HG03378 (cell line): ENCODE measurements at regions not wholly inside any gene's neighbourhood (a gene's known extent, or its start where the extent isn't known, plus 50 kb on each side); places are given as distances from the start of the nearest gene placed in this dataset.
A peak's percentile ranks its signal among the peaks of the same experiment; 100 is the strongest.
"Not testable (repeated sequence)": the region's sequence is repeated elsewhere in the genome, so short reads cannot be mapped to it uniquely, and the experiment has no call there.

Experiments used
- ATAC-seq: cut with Tn5 transposase; IDR thresholded peaks from one replicate; pipeline ENCODE4 v1.9.1; 2021; ENCODE audit warnings: mild to moderate bottlenecking, moderate library complexity; ENCODE audit not compliant: unreplicated experiment

DNA sequence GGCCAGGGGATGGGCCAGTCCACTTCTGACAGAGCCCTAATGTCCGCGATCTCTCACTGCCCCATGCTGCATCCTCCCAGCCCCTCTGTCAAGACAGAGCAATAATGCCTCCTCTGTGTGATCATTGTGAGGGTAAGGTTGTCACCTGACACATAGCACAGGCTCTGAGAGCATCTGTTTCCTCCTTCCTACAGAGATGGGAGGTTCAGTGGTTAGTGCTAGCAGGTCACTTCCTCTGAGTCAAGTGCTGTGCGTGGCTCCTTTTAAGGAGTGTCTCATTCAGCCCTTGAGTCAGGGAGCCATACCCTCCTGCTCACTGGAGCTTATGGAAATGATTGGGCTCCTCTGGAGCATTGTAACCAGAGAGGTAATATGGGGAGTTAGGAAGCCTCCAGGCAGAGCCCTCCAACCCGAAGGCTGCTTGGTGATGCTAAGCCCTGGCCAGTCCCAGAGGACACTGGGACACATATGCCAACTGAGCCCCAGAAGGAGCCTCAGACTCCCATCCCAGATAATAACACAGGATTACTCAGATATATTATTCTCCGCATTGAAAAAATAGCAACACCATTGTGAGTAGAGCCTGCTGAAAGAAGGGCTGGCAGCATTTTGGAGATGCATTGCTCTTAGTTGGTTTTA lies 189.0 kb downstream of the GALNT1 start:
- no peak for ATAC-seq

- no peak for ATAC-seq
Measured at GRCh38 chr18:35771172-35771571, 189.6 kb downstream of the GALNT1 start.

DNA sequence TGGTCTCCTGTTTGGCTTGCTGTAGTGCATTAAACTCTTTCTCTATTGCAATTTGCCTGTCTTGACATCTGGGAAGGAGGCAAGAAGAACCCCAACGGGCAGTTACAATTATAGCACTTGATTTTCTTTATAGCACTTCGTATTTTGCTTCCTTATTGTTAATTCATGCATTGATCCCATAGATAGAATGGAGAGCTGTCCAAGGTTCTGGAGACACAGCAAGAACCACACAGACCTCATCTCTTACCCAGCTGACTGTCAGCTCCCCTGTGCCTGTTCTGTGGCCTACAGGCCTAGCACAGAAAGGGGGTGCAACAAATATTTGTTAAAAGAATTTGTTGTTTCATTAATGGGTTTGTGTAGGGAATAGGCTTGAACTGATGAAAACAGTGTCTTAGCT lies 194.3 kb downstream of the GALNT1 start:
- ATAC-seq: no peak

DNA sequence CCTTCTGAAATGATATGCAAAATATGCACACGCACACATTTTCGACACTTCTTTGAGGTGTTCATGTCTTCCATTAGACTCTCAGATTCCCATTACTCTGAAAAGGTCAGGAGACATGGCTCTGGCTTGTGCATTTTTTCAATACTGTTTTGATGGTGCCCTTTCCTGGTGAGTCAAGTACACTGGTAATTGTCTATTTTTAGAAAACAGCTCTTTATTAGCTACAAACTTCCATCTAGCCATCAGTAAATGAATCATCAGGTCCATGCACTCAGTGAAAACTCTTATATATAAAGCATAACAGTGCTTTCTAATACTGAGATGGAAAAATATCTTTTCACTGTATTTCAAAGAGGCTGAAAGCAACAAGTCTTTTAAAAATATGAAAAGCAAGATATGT lies 194.9 kb downstream of the GALNT1 start:
- no peak for ATAC-seq

GRCh38 chr18:35777039-35777438 lies 195.4 kb upstream of the RMP24 start:
- ATAC-seq: no peak

DNA sequence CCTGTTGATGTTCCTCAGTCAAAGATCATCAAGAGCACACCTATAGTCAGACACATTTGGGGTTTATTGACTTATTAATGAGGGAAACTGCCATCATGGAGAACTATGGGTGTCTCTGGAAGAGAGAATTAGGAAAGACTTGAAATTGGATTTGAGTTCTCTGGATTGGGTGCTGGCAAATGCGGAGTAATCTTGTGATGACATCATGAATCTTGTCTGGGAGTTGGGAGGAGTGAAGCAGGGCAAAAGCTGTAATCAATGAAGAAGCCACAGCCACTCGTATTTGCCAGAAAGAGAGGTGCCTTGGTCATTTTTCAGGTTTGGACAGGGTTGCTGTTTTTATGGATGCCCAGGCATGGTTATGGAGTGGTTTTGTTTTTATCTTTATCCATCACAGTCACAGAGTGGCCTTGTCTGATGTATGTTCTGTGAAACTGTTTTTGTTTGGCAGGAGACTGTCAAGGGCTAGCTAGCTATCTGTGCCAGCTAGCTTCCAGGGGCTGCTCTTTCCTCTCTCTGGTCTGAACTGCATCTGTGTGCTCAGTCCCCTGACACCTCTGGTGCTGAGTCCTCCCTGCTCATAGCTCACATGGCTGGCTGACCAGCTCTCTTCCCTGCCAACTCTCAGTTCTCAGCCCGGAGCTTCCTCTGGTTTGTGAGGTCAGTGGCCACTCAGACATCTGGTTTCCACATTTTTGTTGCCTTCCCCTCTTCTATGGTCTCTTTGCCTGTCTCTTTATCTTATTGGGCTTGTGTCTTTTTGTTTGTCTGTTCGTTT lies 193.4 kb upstream of the RMP24 start:
- no peak for ATAC-seq

GRCh38 chr18:35780937-35781336 lies 191.5 kb upstream of the RMP24 start:
- no peak for ATAC-seq

GRCh38 chr18:35782926-35783325 lies 189.6 kb upstream of the RMP24 start:
- ATAC-seq: no peak

- peak; percentile 79 for ATAC-seq
Measured at GRCh38 chr18:35786365-35787042, 186.0 kb upstream of the RMP24 start.

- no peak for ATAC-seq
Measured at GRCh38 chr18:35789543-35789942, 182.9 kb upstream of the RMP24 start.

DNA sequence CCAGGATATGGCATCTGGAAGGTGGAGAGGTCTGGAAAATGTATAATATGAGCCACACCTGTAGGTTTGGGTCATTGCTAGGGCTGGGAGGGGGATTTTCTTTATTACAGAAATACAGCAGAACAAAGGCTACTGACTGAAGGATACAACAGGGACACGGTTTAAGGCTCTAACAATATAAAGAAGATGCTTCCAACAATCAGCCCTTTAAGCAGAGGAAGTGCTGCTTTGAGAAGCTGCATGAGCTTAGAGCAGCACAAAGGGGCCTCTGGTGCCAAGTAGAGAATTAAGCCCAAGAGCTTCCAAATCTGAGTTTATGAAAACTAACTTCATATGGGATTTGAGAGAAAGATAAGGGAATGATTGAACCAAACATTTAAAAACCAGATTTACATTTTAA lies 174.5 kb upstream of the RMP24 start:
- no peak for ATAC-seq

DNA sequence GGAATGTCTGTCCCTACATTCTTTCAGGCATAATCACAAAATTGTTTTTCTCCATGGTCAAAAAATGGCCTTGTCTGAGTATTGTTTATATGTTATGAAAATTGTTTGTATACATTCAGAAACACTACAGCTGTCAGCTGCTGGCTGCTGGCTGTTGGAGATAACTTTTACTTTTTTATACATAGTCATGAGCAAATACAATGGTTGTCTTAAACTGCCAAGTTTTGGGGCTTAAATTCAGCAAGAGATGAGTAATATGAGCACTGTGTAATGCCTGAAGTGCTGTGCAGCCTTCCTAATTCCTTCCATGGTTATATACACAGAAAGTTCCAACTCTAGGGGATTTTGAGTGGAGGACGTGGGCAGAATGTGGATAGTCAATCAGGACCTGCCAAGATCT lies 168.9 kb upstream of the RMP24 start:
- ATAC-seq: no peak

DNA sequence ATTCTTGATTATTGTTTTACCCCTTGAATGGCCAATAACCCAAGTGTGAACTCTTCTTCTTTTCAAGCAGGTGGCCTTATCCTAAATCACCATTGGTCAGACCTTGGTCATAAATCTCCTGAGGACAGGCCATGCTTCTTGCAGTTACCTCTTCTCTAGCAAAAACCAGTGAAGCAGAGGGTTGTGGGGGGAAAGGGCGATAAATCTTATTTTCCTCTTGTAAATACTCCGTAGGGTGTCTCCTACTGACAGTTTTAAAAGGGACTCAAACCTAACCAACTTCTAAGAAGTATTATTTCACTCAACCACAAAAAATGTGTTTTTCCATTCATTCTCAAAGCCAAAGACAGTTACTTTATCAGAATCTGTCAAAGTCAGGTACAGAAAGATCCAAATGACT lies 168.1 kb upstream of the RMP24 start:
- no peak for ATAC-seq

DNA sequence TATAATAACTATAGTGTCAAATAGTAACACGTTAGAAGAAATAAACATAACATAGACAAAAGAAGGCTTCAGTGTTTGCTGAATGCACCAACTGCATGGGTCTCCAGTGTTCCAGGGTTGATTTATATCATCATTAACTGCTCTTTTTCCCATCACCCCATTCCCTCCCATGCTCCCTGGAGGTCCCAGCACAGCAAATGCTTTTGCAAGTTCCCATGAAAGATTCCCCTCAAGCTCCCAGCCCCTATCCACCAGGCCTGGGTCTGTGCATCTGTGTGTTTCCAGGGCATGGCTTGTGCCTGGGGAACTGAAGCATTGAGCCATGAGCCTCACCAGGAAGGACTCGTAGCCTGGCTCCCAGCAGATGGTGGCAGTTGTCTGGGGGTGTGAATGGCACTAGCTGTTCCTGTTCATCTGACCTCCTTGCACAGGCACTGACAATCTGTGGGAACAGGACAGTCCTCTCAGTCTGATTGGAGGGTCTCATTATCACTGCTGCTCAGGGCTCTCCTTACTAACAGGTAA lies 164.6 kb upstream of the RMP24 start:
- no peak for ATAC-seq

DNA sequence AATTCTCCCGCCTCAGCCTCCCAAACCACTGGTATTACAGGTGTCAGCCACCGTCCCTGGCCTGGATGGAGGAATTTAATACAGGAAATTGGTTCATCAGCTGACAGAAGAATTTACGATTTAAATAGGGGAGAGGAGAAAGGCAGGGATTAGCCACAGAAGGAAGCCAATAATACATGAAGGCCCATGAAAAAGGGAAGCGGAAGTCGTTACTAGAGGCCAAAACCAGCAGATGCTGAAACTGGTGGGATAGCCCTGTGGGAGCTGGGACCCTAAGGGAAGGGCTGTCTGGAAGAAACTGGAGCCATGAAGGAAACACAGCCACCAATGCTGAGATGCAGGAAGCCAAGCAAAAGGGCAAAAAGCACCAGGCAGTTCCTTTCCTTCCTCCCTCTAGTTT lies 163.7 kb upstream of the RMP24 start:
- no peak for ATAC-seq

- no peak for ATAC-seq
Measured at GRCh38 chr18:35810520-35810919, 162.0 kb upstream of the RMP24 start.

DNA sequence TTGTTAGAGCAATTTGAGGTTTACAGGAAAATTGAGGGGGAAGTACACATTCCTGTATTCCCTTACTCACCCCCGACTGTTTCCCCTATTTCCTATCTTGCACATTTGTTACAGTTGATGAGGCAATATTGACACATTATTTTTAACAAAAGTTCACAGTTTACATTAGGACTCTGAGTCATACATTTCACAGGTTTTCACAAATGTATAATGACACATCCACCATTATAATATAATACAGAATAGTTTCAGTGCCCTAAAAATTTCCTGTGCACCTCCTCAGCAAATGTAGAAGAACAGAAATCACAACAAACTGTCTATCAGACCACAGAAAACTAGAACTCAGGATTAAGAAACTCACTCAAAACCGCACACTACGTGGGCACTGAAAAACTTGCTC lies 160.6 kb upstream of the RMP24 start:
- no peak for ATAC-seq

- not testable (repeated sequence) for ATAC-seq
Measured at GRCh38 chr18:35815011-35815410, 157.5 kb upstream of the RMP24 start.

DNA sequence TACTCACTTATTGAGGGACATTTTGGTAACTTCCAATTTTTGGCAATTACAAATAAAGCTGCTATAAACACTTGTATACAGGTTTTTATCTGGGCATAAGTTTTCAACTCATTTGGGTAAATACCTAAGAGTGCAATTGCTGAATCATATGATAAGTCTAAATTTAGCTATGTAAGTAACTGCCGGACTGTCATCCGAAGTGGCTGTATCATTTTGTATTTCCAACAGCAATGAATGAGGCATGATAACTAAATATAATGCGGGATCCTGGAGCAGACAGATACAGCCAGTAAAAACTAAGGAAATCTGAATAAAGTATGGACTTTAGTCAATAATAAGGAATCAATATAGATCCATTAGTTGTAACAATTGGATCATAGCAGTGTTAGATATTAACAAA lies 156.5 kb upstream of the RMP24 start:
- ATAC-seq: no peak

GRCh38 chr18:35817604-35818352 lies 154.7 kb upstream of the RMP24 start:
- no peak for ATAC-seq

- no peak for ATAC-seq
Measured at GRCh38 chr18:35818353-35818667, 154.2 kb upstream of the RMP24 start.
